GM12878 (cell line): ENCODE measurements at regions not wholly inside any gene's neighbourhood (a gene's known extent, or its start where the extent isn't known, plus 50 kb on each side); places are given as distances from the start of the nearest gene placed in this dataset.

ENCODE experiments used
- ATF2 ChIP-seq: IDR thresholded peaks from 2 replicates; pipeline ENCODE4 v1.6.1; 2012; ENCODE audit warnings: low read length, inconsistent platforms
- CEBPB ChIP-seq, 2 experiments: fragments of 150-350 bp in 1 of 2; IDR thresholded peaks; 2 replicates each; pipeline ENCODE4 v1.6.1; 2012 to 2014; ENCODE audit warnings: low read depth in 2 of 2, low read length in 2 of 2, borderline replicate concordance in 1 of 2, inconsistent platforms in 1 of 2
- CEBPZ ChIP-seq: fragments of 150-350 bp; IDR thresholded peaks from 2 replicates; pipeline ENCODE4 v1.6.1; 2016; ENCODE audit warnings: low read depth, low read length
- LARP7 ChIP-seq: fragments of 450-650 bp; IDR thresholded peaks from 2 replicates; pipeline ENCODE4 v1.6.1; 2017; ENCODE audit warnings: mild to moderate bottlenecking
- MAX ChIP-seq: IDR thresholded peaks from 2 replicates; pipeline ENCODE4 v1.6.1; 2012; ENCODE audit warnings: low read depth, low read length, improper control_type of control experiment
- SMARCA5 ChIP-seq: fragments of 450-650 bp; IDR thresholded peaks from 2 replicates; pipeline ENCODE4 v1.6.1; 2017; ENCODE audit warnings: mild to moderate bottlenecking

- TF ChIP-seq CEBPZ (no peak), LARP7 (no peak), ATF2 (no peak), SMARCA5 (no peak), CEBPB (IDR thresholded peaks at IDR 0.05; ENCODE audit: borderline replicate concordance in 1 of 2, low read depth in 2 of 2, low read length in 2 of 2) (no peak), MAX (no peak)
Observed at GRCh38 chr12:20309504-20310148, 58.7 kb upstream of the PDE3A start.
